Endothelial cell of umbilical vein (primary cell): ENCODE measurements at regions not wholly inside any gene's neighbourhood (a gene's known extent, or its start where the extent isn't known, plus 50 kb on each side); places are given as distances from the start of the nearest gene placed in this dataset.

Source experiments
- BruUV-seq: library from RNA; stranded (reverse); fragments of 400-500 nt; replicated peaks from 2 replicates; lab custom pipeline; 2021; lab: Mats Ljungman, UMichigan
- CTCF ChIA-PET: fragments of 300-600, 350-600 bp; sonication (Branson Sonifier 250); formaldehyde crosslinking; loops from one replicate; lab custom pipeline; 2021; ENCODE audit warnings: antibody characterized with exemption, inconsistent platforms; lab: Charles Lee
- POLR2A ChIA-PET: fragments of 300-600, 350-600 bp; sonication (Branson Sonifier 250); formaldehyde crosslinking; loops from one replicate; lab custom pipeline; 2021; ENCODE audit warnings: antibody characterized with exemption, inconsistent platforms; lab: Charles Lee
- DNase-seq: peaks from one replicate; pipeline ENCODE4 v3.0.0-alpha.2; 2011; ENCODE audit warnings: low read depth, low spot score
- FAIRE-seq: peaks from 2 replicates; lab custom pipeline; 2011; peaks lifted over from hg19 to GRCh38; lab: Jason Lieb, UNC
- H2AFZ ChIP-seq: 2 replicates; pipeline ENCODE4 v1.6.0; 2012; ENCODE audit warnings: low read depth, low read length, control low read depth, inconsistent platforms
- H3K27ac ChIP-seq: 2 replicates; pipeline ENCODE4 v1.5.1; 2011; ENCODE audit warnings: low read depth, mild to moderate bottlenecking, control low read depth, low read length, moderate library complexity; ENCODE audit not compliant: insufficient read depth
- H3K27me3 ChIP-seq, 2 experiments: 2 replicates each; pipeline versions ENCODE4 v1.6.0 to v1.6.1; 2011; ENCODE audit warnings: low read length in 2 of 2, mixed read lengths in 1 of 2; ENCODE audit not compliant: control insufficient read depth in 2 of 2, insufficient read depth in 2 of 2
- H3K36me3 ChIP-seq, 2 experiments: 2 replicates in 1 of 2; 3 replicates in 1 of 2; pipeline ENCODE4 v1.5.1; 2011; ENCODE audit warnings: low read length in 2 of 2, mild to moderate bottlenecking in 1 of 2, moderate library complexity in 1 of 2; ENCODE audit not compliant: control insufficient read depth in 2 of 2, insufficient read depth in 2 of 2; ENCODE audit errors: extremely low read depth in 1 of 2
- H3K4me1 ChIP-seq: 3 replicates; pipeline ENCODE4 v1.5.1; 2011; ENCODE audit warnings: mild to moderate bottlenecking, low read length; ENCODE audit not compliant: control insufficient read depth, insufficient read depth; ENCODE audit errors: extremely low read depth
- H3K4me2 ChIP-seq: 2 replicates; pipeline ENCODE4 v1.6.1; 2011; ENCODE audit warnings: low read length, control low read depth, mixed read lengths; ENCODE audit not compliant: insufficient read depth
- H3K4me3 ChIP-seq, 3 experiments: fragments of 200-600 bp in 1 of 3; sonication (generic), shearing (Covaris generic) in 1 of 3; replicated peaks in 1 of 3; 2 replicates each; pipeline ENCODE4 v1.5.1; 2011 to 2016; ENCODE audit warnings: control low read depth in 3 of 3, low read length in 3 of 3, mild to moderate bottlenecking in 2 of 3, inconsistent platforms in 1 of 3, low read depth in 1 of 3, moderate library complexity in 1 of 3; ENCODE audit not compliant: insufficient read depth in 1 of 3
- H3K79me2 ChIP-seq: 2 replicates; pipeline ENCODE4 v1.6.0; 2012; ENCODE audit warnings: low read length, inconsistent platforms; ENCODE audit not compliant: control insufficient read depth, insufficient read depth
- H3K9ac ChIP-seq: replicated peaks from 2 replicates; pipeline ENCODE3; 2011; ENCODE audit warnings: low read length, control low read depth; ENCODE audit not compliant: insufficient read depth; ENCODE audit errors: extremely low read depth
- H3K9me1 ChIP-seq: replicated peaks from 3 replicates; pipeline ENCODE4 v1.6.0; 2011; ENCODE audit warnings: mild to moderate bottlenecking, low read length; ENCODE audit not compliant: control insufficient read depth, insufficient read depth; ENCODE audit errors: extremely low read depth
- H3K9me3 ChIP-seq: replicated peaks from 2 replicates; pipeline ENCODE4 v1.5.1; 2012; ENCODE audit warnings: low read length, inconsistent platforms; ENCODE audit not compliant: control insufficient read depth, insufficient read depth
- H4K20me1 ChIP-seq: replicated peaks from 2 replicates; pipeline ENCODE3; 2011; ENCODE audit warnings: mild to moderate bottlenecking, low read length; ENCODE audit not compliant: control insufficient read depth, insufficient read depth; ENCODE audit errors: extremely low read depth
- EZH2 ChIP-seq: IDR thresholded peaks from 2 replicates; pipeline ENCODE4 v1.6.1; 2012; ENCODE audit warnings: borderline replicate concordance, low read depth, mild to moderate bottlenecking, moderate library complexity, low read length, inconsistent platforms; ENCODE audit not compliant: severe bottlenecking
- FOS ChIP-seq: IDR thresholded peaks from 2 replicates; pipeline ENCODE4 v1.6.1; 2011; ENCODE audit warnings: mild to moderate bottlenecking, low read length, moderate library complexity, borderline replicate concordance; ENCODE audit not compliant: insufficient read depth
- GATA2 ChIP-seq: IDR thresholded peaks from 2 replicates; pipeline ENCODE4 v1.7.0; 2011; ENCODE audit warnings: low read depth, mild to moderate bottlenecking, moderate library complexity, mixed read lengths, low read length; ENCODE audit not compliant: insufficient read length, insufficient read depth
- JUN ChIP-seq: IDR thresholded peaks from 2 replicates; pipeline ENCODE4 v1.6.1; 2011; ENCODE audit warnings: borderline replicate concordance, low read depth; ENCODE audit not compliant: insufficient read length, insufficient read depth
- MYC ChIP-seq: IDR thresholded peaks from one replicate; pipeline ENCODE4 v1.6.1; 2011; ENCODE audit warnings: mild to moderate bottlenecking, low read depth, low read length
- POLR2A ChIP-seq: IDR thresholded peaks from 2 replicates; pipeline ENCODE4 v1.6.1; 2012; ENCODE audit warnings: low read depth, mild to moderate bottlenecking, control low read depth, low read length
- POLR2AphosphoS5 ChIP-seq: IDR thresholded peaks from 2 replicates; pipeline ENCODE4 v1.6.1; 2012; ENCODE audit warnings: low read depth, mild to moderate bottlenecking, control low read depth, low read length, moderate library complexity; ENCODE audit not compliant: insufficient read depth
- dilution Hi-C: fragments of 300-500 bp; cut with MboI; formaldehyde crosslinking; loops from one replicate; pipeline ENCODE4 v1.15.0; 2019; ENCODE audit warnings: low sequenced_read_pairs; ENCODE audit not compliant: extremely low pct_ligation_motif_present
- intact Hi-C: fragments of 100-400 bp; cut with micrococcal nuclease; formaldehyde crosslinking; loops from one replicate; pipeline ENCODE4 v1.10.0; 2022
- TF ChIP-seq, protein P1 (sequence below): IDR thresholded peaks from 2 replicates; pipeline ENCODE4 v1.6.1; 2011; ENCODE audit not compliant: insufficient read depth, insufficient read length
- TF ChIP-seq, protein P2 (sequence below), 2 donors: IDR thresholded peaks; 1 replicate in 1 of 2; 2 replicates in 1 of 2; pipeline ENCODE4 v1.5.1; 2011; ENCODE audit warnings: low read length in 2 of 2, mild to moderate bottlenecking in 2 of 2, moderate library complexity in 2 of 2, control low read depth in 1 of 2, inconsistent platforms in 1 of 2, low read depth in 1 of 2; ENCODE audit not compliant: insufficient read depth in 1 of 2; ENCODE audit errors: extremely low read depth in 1 of 2

DNA sequence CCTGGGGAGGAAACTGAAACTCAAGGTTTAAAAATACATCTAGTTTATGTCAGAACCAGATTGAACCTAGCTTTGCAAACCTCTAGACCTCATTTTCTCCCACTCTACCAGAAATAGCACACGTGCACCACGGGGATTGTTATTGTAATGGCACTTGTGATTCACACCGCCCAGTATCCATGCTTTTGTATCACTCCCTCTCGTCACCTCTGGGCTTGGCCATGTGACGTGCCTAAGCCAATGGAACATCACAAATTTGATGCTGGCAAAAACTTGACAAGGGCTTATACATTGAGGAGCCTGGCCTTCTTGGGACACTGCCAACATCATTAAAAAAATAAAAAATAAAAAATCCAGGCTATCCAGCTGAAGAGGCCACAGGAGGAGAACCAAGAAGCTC is 495.8 kb upstream of the POU3F3 start:
- Histone ChIP-seq H3K79me2 (no peaks in the 10 kb centered on the region), H3K36me3 (no peaks in the 10 kb centered on the region), H3K27me3 (no peaks in the 10 kb centered on the region), H2AFZ (no peak overlapping the region), H3K4me3 (no peak overlapping the region), H3K4me1 (no peaks in the 10 kb centered on the region), H3K27ac (no peak overlapping the region), H3K4me2 (no peak overlapping the region), H4K20me1 (no peaks in the 10 kb centered on the region), H3K9ac (no peak overlapping the region), H3K9me3 (peaks cover 5% of the 10 kb centered on the region), H3K9me1 (no peaks in the 10 kb centered on the region)
- dilution Hi-C loops (no loop called here), intact Hi-C loops (no loop called here)
- CTCF ChIA-PET = no interaction called here
- BruUV-seq = no TSS peak
- TF ChIP-seq FOS (no peak), EZH2 (no peak), POLR2AphosphoS5 (no peak), MYC (no peak), POLR2A (no peak), GATA2 (no peak), JUN (no peak)
- TF ChIP-seq, protein P1, sequence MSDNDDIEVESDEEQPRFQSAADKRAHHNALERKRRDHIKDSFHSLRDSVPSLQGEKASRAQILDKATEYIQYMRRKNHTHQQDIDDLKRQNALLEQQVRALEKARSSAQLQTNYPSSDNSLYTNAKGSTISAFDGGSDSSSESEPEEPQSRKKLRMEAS = no peak
- TF ChIP-seq, protein P2, sequence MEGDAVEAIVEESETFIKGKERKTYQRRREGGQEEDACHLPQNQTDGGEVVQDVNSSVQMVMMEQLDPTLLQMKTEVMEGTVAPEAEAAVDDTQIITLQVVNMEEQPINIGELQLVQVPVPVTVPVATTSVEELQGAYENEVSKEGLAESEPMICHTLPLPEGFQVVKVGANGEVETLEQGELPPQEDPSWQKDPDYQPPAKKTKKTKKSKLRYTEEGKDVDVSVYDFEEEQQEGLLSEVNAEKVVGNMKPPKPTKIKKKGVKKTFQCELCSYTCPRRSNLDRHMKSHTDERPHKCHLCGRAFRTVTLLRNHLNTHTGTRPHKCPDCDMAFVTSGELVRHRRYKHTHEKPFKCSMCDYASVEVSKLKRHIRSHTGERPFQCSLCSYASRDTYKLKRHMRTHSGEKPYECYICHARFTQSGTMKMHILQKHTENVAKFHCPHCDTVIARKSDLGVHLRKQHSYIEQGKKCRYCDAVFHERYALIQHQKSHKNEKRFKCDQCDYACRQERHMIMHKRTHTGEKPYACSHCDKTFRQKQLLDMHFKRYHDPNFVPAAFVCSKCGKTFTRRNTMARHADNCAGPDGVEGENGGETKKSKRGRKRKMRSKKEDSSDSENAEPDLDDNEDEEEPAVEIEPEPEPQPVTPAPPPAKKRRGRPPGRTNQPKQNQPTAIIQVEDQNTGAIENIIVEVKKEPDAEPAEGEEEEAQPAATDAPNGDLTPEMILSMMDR (IDR thresholded peaks at IDR 0.05; ENCODE audit: extremely low read depth in 1 of 2, insufficient read depth in 1 of 2, low read depth in 1 of 2, low read length in 2 of 2) = no peak
- DNase-seq = no peak
- POLR2A ChIA-PET = no interaction called here
- FAIRE-seq = no peak
